Calu3 (cell line): ENCODE measurements at regions not wholly inside any gene's neighbourhood (a gene's known extent, or its start where the extent isn't known, plus 50 kb on each side); places are given as distances from the start of the nearest gene placed in this dataset.

Experiments
- BruUV-seq: library from RNA; stranded (reverse); fragments of 400-500 nt; replicated peaks from 2 replicates; lab custom pipeline; 2021; lab: Mats Ljungman, UMichigan
- CTCF ChIA-PET: fragments of 300-600 bp; sonication (Branson Sonifier 250); formaldehyde crosslinking; loops from one replicate; lab custom pipeline; 2022; ENCODE audit warnings: antibody characterized with exemption; lab: Charles Lee
- DNase-seq: peaks from one replicate; pipeline ENCODE4 v3.0.0; 2022
- H3K27ac Mint-ChIP-seq: one replicate; pipeline ENCODE4 v1.8.0; 2022; ENCODE audit warnings: mixed read lengths; ENCODE audit not compliant: unreplicated experiment
- H3K27me3 Mint-ChIP-seq: one replicate; pipeline ENCODE4 v1.8.0; 2022; ENCODE audit warnings: mixed read lengths; ENCODE audit not compliant: unreplicated experiment
- H3K36me3 Mint-ChIP-seq: one replicate; pipeline ENCODE4 v1.8.0; 2022; ENCODE audit warnings: mild to moderate bottlenecking, moderate library complexity, mixed read lengths; ENCODE audit not compliant: insufficient read depth, unreplicated experiment
- H3K4me1 Mint-ChIP-seq: one replicate; pipeline ENCODE4 v1.8.0; 2022; ENCODE audit warnings: mild to moderate bottlenecking, low read depth, mixed read lengths; ENCODE audit not compliant: unreplicated experiment
- H3K4me3 Mint-ChIP-seq: one replicate; pipeline ENCODE4 v1.8.0; 2022; ENCODE audit warnings: mild to moderate bottlenecking, low read depth, moderate library complexity, mixed read lengths; ENCODE audit not compliant: unreplicated experiment
- H3K9me3 Mint-ChIP-seq: one replicate; pipeline ENCODE4 v1.8.0; 2022; ENCODE audit warnings: low read depth, mixed read lengths; ENCODE audit not compliant: unreplicated experiment
- CTCF ChIP-seq: fragments of 200-600 bp; IDR thresholded peaks from one replicate; pipeline ENCODE4 v1.8.0; 2022; ENCODE audit warnings: antibody characterized with exemption; ENCODE audit not compliant: unreplicated experiment
- intact Hi-C: fragments of 100-400 bp; cut with micrococcal nuclease; formaldehyde crosslinking; loops from one replicate; pipeline ENCODE4 v1.10.0; 2022; ENCODE audit not compliant: unreplicated experiment

DNA sequence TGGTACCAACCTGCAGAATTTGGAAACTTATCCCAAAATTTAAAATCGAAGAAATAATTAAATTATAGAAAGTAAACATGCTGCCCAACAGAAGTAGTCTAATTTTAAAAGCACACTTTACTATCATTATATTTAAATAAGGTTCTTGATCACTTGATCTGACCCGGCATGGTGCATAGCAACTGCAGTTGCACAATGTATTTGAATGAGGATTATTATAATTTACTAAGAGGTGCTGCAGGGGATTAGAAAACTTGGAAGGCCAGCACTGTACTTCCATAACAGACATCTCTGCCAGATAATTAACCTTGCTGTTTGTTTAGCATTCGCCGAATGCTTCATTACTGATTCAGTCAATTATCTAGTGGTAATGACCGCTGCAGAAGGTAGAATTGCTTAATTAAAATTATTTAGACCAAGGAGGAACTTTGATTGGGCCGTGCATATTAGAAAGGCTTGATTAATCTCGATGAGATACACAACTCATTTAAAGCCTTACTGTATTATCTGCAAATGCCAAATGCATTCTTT is 971.6 kb downstream of the ZPLD1 start:
- intact Hi-C loops, result no loop called here
- Mint-ChIP-seq H3K4me3 (no peak overlapping the region), H3K27me3 (no peaks in the 10 kb centered on the region)

GRCh38 chr3:103410231-103410630 is 975.4 kb downstream of the ZPLD1 start:
- no TSS peak for BruUV-seq
- Mint-ChIP-seq H3K4me3 (no peak overlapping the region), H3K9me3 (no peaks in the 10 kb centered on the region), H3K4me1 (no peaks in the 10 kb centered on the region), H3K27me3 (no peaks in the 10 kb centered on the region), H3K27ac (no peak overlapping the region), H3K36me3 (no peaks in the 10 kb centered on the region)
- intact Hi-C loops, result no loop called here
- TF ChIP-seq CTCF, result no peak
- CTCF ChIA-PET, result no interaction called here
- no peak for DNase-seq

More for the DNA sequence above, 971.6 kb downstream of the ZPLD1 start:
- BruUV-seq, result no TSS peak
- no peaks in the 10 kb centered on the region for H3K4me1 Mint-ChIP-seq
- DNase-seq, result no peak
- CTCF ChIA-PET, result no interaction called here
- no peaks in the 10 kb centered on the region for H3K9me3 Mint-ChIP-seq
- H3K36me3 Mint-ChIP-seq, result no peaks in the 10 kb centered on the region
- no peak for TF ChIP-seq CTCF
- H3K27ac Mint-ChIP-seq, result no peak overlapping the region

DNA sequence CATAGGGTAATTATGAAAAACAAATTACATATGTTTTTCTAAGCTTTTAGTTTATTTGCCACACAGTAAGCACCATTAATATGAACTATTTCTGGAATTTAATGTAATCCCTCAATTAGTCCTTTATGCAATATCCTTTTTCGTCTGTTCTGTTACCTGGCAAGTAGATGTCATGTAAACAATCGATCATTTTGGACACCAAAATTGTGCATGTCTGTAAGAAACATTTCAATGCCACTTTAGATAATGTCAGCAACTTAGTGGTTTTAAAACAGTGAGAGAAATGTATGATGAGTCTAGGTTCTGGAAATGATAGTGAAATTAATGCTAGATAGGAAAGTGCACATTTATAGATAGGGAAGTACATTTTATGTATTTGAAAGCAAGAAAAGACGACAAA is 986.6 kb downstream of the ZPLD1 start:
- Mint-ChIP-seq H3K4me3 (no peak overlapping the region), H3K27ac (no peak overlapping the region), H3K9me3 (no peaks in the 10 kb centered on the region), H3K4me1 (no peaks in the 10 kb centered on the region), H3K27me3 (no peaks in the 10 kb centered on the region), H3K36me3 (no peaks in the 10 kb centered on the region)
- DNase-seq, result no peak
- CTCF ChIA-PET, result no interaction called here
- BruUV-seq, result no TSS peak
- intact Hi-C loops, result loop anchor here (10.0 kb wide), 1 partner anchor 747 kb away; no protein-coding TSS in a partner anchor
- no peak for TF ChIP-seq CTCF

- Mint-ChIP-seq H3K4me1 (no peaks in the 10 kb centered on the region), H3K27me3 (no peaks in the 10 kb centered on the region), H3K27ac (no peak overlapping the region), H3K4me3 (no peak overlapping the region), H3K9me3 (peaks cover 2% of the 10 kb centered on the region), H3K36me3 (no peaks in the 10 kb centered on the region)
- BruUV-seq, result no TSS peak
- intact Hi-C loops, result no loop called here
- DNase-seq, result no peak
- CTCF ChIA-PET, result no interaction called here
- TF ChIP-seq CTCF, result no peak
Measured at GRCh38 chr3:103437883-103438282, 1003.1 kb downstream of the ZPLD1 start.
